ENCODE measurements at regions not wholly inside any gene's neighbourhood (a gene's known extent, or its start where the extent isn't known, plus 50 kb on each side); places are given as distances from the start of the nearest gene placed in this dataset.
A peak's percentile ranks its signal among the peaks of the same experiment; 100 is the strongest.
"Not testable (repeated sequence)": the region's sequence is repeated elsewhere in the genome, so short reads cannot be mapped to it uniquely, and the experiment has no call there.

DNA sequence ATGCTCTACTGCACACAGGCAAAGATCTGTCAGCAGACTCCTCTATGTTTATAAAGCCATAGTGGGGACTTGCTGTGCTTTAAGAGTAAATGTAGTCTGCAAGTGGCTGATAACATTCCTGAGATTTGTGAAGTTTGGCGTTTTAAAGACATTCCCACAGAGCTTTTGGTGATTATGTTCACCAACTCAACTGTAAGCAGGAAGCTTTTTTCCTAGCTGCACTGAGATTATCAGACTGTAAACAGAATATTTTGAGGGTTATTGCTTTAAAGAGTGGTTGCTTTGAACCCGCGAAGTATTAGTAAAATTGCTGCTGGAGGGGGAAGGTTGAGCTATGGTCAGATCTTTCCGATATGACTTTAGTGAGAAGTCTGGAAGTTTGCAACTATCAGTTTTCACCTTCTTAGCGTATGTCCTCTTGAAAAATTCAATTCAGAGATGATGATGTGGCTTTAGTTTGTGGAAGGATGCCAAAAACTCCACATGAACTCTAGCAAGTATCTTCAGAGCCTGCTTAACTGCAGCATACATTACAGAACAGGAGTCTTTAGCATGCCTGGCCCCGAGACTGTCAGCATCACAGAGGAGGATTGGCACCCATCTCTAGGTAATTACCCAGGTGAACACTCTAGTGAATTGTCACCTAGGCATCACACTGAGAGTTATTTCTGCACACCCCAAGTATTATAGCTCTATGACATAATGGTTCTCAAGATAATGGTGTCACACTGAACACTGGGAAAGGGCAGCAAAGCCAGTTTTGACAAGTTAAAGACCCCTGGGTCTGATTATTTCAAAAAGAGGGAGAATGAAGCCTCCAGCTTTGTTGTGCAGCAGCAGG lies 89.9 kb downstream of the MTNR1B start:
- no peak overlapping the region for H3K4me2 ChIP-seq (ENCODE audit: insufficient read depth, low read length)
- DNase-seq: no peak
- H2AFZ ChIP-seq (ENCODE audit: low read depth, low read length): no peak overlapping the region

GRCh38 chr11:93063086-93063485 lies 93.6 kb downstream of the MTNR1B start:
- no peaks in the 10 kb centered on the region for H3K36me3 ChIP-seq (ENCODE audit: insufficient read depth, low read length)
- no peak overlapping the region for H3K4me2 ChIP-seq (ENCODE audit: insufficient read depth, low read length)
- TF ChIP-seq CTCF (IDR thresholded peaks at IDR 0.05; ENCODE audit: borderline replicate concordance, extremely low read depth, low read length, poor library complexity, severe bottlenecking) (no peak), EZH2 (IDR thresholded peaks at IDR 0.05; ENCODE audit: borderline replicate concordance, low read depth, low read length, severe bottlenecking) (no peak)
- ATAC-seq (ENCODE audit: insufficient read depth, low read depth) (no peak), DNase-seq (no peak)
- H3K79me2 ChIP-seq (ENCODE audit: insufficient read depth, low read length): no peaks in the 10 kb centered on the region
- H2AFZ ChIP-seq (ENCODE audit: low read depth, low read length): no peak overlapping the region
- no peaks in the 10 kb centered on the region for H3K4me1 ChIP-seq (ENCODE audit: insufficient read depth, low read length)
- H3K27ac ChIP-seq (ENCODE audit: low read length): no peak overlapping the region
- H4K20me1 ChIP-seq (ENCODE audit: insufficient read depth, low read length): no peaks in the 10 kb centered on the region
- H3K4me3 ChIP-seq (ENCODE audit: low read depth in 1 of 2, low read length in 2 of 2): no peak overlapping the region
- no peak overlapping the region for H3K9ac ChIP-seq (ENCODE audit: low read depth, low read length)
- H3K9me3 ChIP-seq (ENCODE audit: insufficient read depth, low read length, severe bottlenecking): no peaks in the 10 kb centered on the region
- H3K27me3 ChIP-seq (ENCODE audit: insufficient read depth, low read length, poor library complexity): no peaks in the 10 kb centered on the region

More for the DNA sequence above, 89.9 kb downstream of the MTNR1B start:
- no peak overlapping the region for H3K27ac ChIP-seq (ENCODE audit: low read length)
- no peaks in the 10 kb centered on the region for H4K20me1 ChIP-seq (ENCODE audit: insufficient read depth, low read length)
- H3K27me3 ChIP-seq (ENCODE audit: insufficient read depth, low read length, poor library complexity): no peaks in the 10 kb centered on the region
- no peak for ATAC-seq (ENCODE audit: insufficient read depth, low read depth)
- no peak for TF ChIP-seq EZH2 (IDR thresholded peaks at IDR 0.05; ENCODE audit: borderline replicate concordance, low read depth, low read length, severe bottlenecking)
- TF ChIP-seq CTCF (IDR thresholded peaks at IDR 0.05; ENCODE audit: borderline replicate concordance, extremely low read depth, low read length, poor library complexity, severe bottlenecking): no peak
- H3K36me3 ChIP-seq (ENCODE audit: insufficient read depth, low read length): no peaks in the 10 kb centered on the region
- no peak overlapping the region for H3K9ac ChIP-seq (ENCODE audit: low read depth, low read length)
- no peaks in the 10 kb centered on the region for H3K9me3 ChIP-seq (ENCODE audit: insufficient read depth, low read length, severe bottlenecking)
- no peak overlapping the region for H3K4me3 ChIP-seq (ENCODE audit: low read depth in 1 of 2, low read length in 2 of 2)
- no peaks in the 10 kb centered on the region for H3K79me2 ChIP-seq (ENCODE audit: insufficient read depth, low read length)
- H3K4me1 ChIP-seq (ENCODE audit: insufficient read depth, low read length): no peaks in the 10 kb centered on the region

GRCh38 chr11:93065074-93065674 lies 95.7 kb downstream of the MTNR1B start:
- H2AFZ ChIP-seq (ENCODE audit: low read depth, low read length); H3K79me2 ChIP-seq (ENCODE audit: insufficient read depth, low read length): not testable (repeated sequence)

More at GRCh38 chr11:93065074-93065674, 95.7 kb downstream of the MTNR1B start:
- H3K4me2 ChIP-seq (ENCODE audit: insufficient read depth, low read length); H3K9ac ChIP-seq (ENCODE audit: low read depth, low read length); H3K4me3 ChIP-seq (ENCODE audit: low read depth in 1 of 2, low read length in 2 of 2); H3K27me3 ChIP-seq (ENCODE audit: insufficient read depth, low read length, poor library complexity); H4K20me1 ChIP-seq (ENCODE audit: insufficient read depth, low read length); H3K27ac ChIP-seq (ENCODE audit: low read length); ATAC-seq (ENCODE audit: insufficient read depth, low read depth); H3K9me3 ChIP-seq (ENCODE audit: insufficient read depth, low read length, severe bottlenecking); H3K36me3 ChIP-seq (ENCODE audit: insufficient read depth, low read length); H3K4me1 ChIP-seq (ENCODE audit: insufficient read depth, low read length): not testable (repeated sequence)
- peak; percentile 12 for TF ChIP-seq CTCF (IDR thresholded peaks at IDR 0.05; ENCODE audit: borderline replicate concordance, extremely low read depth, low read length, poor library complexity, severe bottlenecking)
- DNase-seq: peak; percentile 8

All from DND-41 (cell line).